HepG2 (cell line): ENCODE measurements at regions not wholly inside any gene's neighbourhood (a gene's known extent, or its start where the extent isn't known, plus 50 kb on each side); places are given as distances from the start of the nearest gene placed in this dataset.

Experiments used
- ATAC-seq: fragments of 200-7000 bp; cut with Tn5 transposase; 3 replicates; pipeline ENCODE4 v1.9.1; 2020; ENCODE audit warnings: mild to moderate bottlenecking, moderate library complexity
- BruUV-seq: library from RNA; stranded (reverse); fragments of 400-500 nt; replicated peaks from 2 replicates; lab custom pipeline; 2021; lab: Mats Ljungman, UMichigan
- CTCF ChIA-PET: fragments of 300-600 bp; formaldehyde crosslinking; extraction: SDS; loops from one replicate; lab custom pipeline; 2021; ENCODE audit warnings: low total read pairs, inconsistent platforms, low intra/inter-chr PET ratio; lab: Yijun Ruan, JAX
- POLR2A ChIA-PET: fragments of 350-600 bp; sonication (Branson Sonifier 250); formaldehyde crosslinking; loops from one replicate; lab custom pipeline; 2020; ENCODE audit warnings: antibody characterized with exemption, inconsistent platforms; lab: Yijun Ruan, JAX
- DNase-seq: peaks from one replicate; pipeline ENCODE4 v3.0.0-alpha.2; 2015; ENCODE audit warnings: low spot score
- FAIRE-seq: peaks from 3 replicates; lab custom pipeline; 2011; peaks lifted over from hg19 to GRCh38; lab: Jason Lieb, UNC
- H2AFZ ChIP-seq: one replicate; pipeline ENCODE4 v1.6.1; 2011; ENCODE audit warnings: low read length, inconsistent platforms
- H3K27ac ChIP-seq: fragments of 300-600 bp; 3 replicates; pipeline ENCODE4 v1.8.0; 2011; ENCODE audit warnings: mixed run types, mild to moderate bottlenecking, mixed read lengths, low read length, inconsistent platforms; ENCODE audit not compliant: insufficient read depth; ENCODE audit errors: extremely low read length
- H3K27me3 ChIP-seq, 2 experiments: fragments of 200-600 bp in 1 of 2; 2 replicates in 1 of 2; 3 replicates in 1 of 2; pipeline versions ENCODE4 v1.6.0 to v1.8.0; 2011; ENCODE audit warnings: low read length in 2 of 2, mild to moderate bottlenecking in 2 of 2, moderate library complexity in 2 of 2, inconsistent platforms in 1 of 2; ENCODE audit not compliant: insufficient read depth in 2 of 2, control insufficient read depth in 1 of 2
- H3K36me3 ChIP-seq, 2 experiments: fragments of 200-600 bp in 1 of 2; replicated peaks in 1 of 2; 2 replicates in 1 of 2; 3 replicates in 1 of 2; pipeline versions ENCODE4 v1.5.1 to v1.8.0; 2011; ENCODE audit warnings: low read length in 2 of 2, inconsistent platforms in 1 of 2; ENCODE audit not compliant: insufficient read depth in 2 of 2, control insufficient read depth in 1 of 2
- H3K4me1 ChIP-seq: 2 replicates; pipeline ENCODE4 v1.5.1; 2012; ENCODE audit warnings: low read length, inconsistent platforms; ENCODE audit not compliant: insufficient read depth
- H3K4me2 ChIP-seq: 2 replicates; pipeline ENCODE4 v1.6.0; 2011; ENCODE audit warnings: low read depth, low read length, inconsistent platforms
- H3K4me3 ChIP-seq, 3 experiments: fragments of 200-600 bp in 1 of 3; sonication (generic), shearing (Covaris generic) in 1 of 3; replicated peaks in 1 of 3; 2 replicates each; pipeline ENCODE4 v1.5.1; 2011 to 2016; ENCODE audit warnings: low read length in 3 of 3, inconsistent platforms in 2 of 3, low read depth in 2 of 3, mild to moderate bottlenecking in 2 of 3, control low read depth in 1 of 3, mixed read lengths in 1 of 3; ENCODE audit not compliant: insufficient read depth in 1 of 3
- H3K79me2 ChIP-seq: one replicate; pipeline ENCODE4 v1.6.1; 2011; ENCODE audit warnings: low read length, inconsistent platforms; ENCODE audit not compliant: insufficient read depth
- H3K9ac ChIP-seq: 2 replicates; pipeline ENCODE4 v1.6.0; 2011; ENCODE audit warnings: mild to moderate bottlenecking, low read depth, low read length, inconsistent platforms; ENCODE audit not compliant: insufficient read depth
- H3K9me3 ChIP-seq: 2 replicates; pipeline ENCODE4 v1.5.1; 2012; ENCODE audit warnings: mild to moderate bottlenecking, low read length
- H4K20me1 ChIP-seq: 2 replicates; pipeline ENCODE4 v1.6.0; 2011; ENCODE audit warnings: inconsistent platforms, mild to moderate bottlenecking, low read length, moderate library complexity; ENCODE audit not compliant: insufficient read depth
- FOXO4 ChIP-seq: sonication (generic); formaldehyde crosslinking; conservative IDR thresholded peaks from 2 replicates; pipeline ENCODE4 v1.8.1; 2023; ENCODE audit warnings: missing genetic modification reagents
- HOXA5 ChIP-seq: sonication (generic); formaldehyde crosslinking; IDR thresholded peaks from 2 replicates; pipeline ENCODE4 v1.4.0; 2020; ENCODE audit warnings: missing genetic modification reagents
- KDM6A ChIP-seq: IDR thresholded peaks from 2 replicates; pipeline ENCODE4 v1.6.1; 2016; ENCODE audit warnings: low read depth
- KLF13 ChIP-seq: sonication (generic); formaldehyde crosslinking; IDR thresholded peaks from 2 replicates; pipeline ENCODE4 v1.4.0; 2020; ENCODE audit warnings: mild to moderate bottlenecking, missing genetic modification reagents
- MAFK ChIP-seq, 2 experiments: IDR thresholded peaks in 1 of 2; conservative IDR thresholded peaks in 1 of 2; 2 replicates each; pipeline ENCODE4 v1.6.1; 2011; ENCODE audit warnings: improper control_type of control experiment in 2 of 2, low read length in 2 of 2
- MED8 ChIP-seq: sonication (generic); formaldehyde crosslinking; IDR thresholded peaks from 2 replicates; pipeline ENCODE4 v1.8.1; 2023; ENCODE audit warnings: mild to moderate bottlenecking, missing genetic modification reagents; ENCODE audit not compliant: insufficient replicate concordance
- PHF8 ChIP-seq: sonication (generic); formaldehyde crosslinking; IDR thresholded peaks from 2 replicates; pipeline ENCODE4 v1.5.0; 2020; ENCODE audit warnings: missing genetic modification reagents
- SALL1 ChIP-seq: sonication (generic); formaldehyde crosslinking; IDR thresholded peaks from 2 replicates; pipeline ENCODE4 v1.8.0; 2022; ENCODE audit warnings: mild to moderate bottlenecking, missing genetic modification reagents
- SRF ChIP-seq: IDR thresholded peaks from 2 replicates; pipeline ENCODE4 v1.6.1; 2011; ENCODE audit warnings: mild to moderate bottlenecking, low read depth, low read length, moderate library complexity
- STAG1 ChIP-seq: sonication (generic); formaldehyde crosslinking; IDR thresholded peaks from 2 replicates; pipeline ENCODE4 v1.4.0; 2020; ENCODE audit warnings: missing genetic modification reagents
- ZC3H13 ChIP-seq: sonication (generic); formaldehyde crosslinking; IDR thresholded peaks from 2 replicates; pipeline ENCODE4 v1.8.1; 2023; ENCODE audit warnings: mild to moderate bottlenecking, missing genetic modification reagents, moderate library complexity
- ZNF337 ChIP-seq: sonication (generic); formaldehyde crosslinking; IDR thresholded peaks from 2 replicates; pipeline ENCODE4 v1.5.1; 2020; ENCODE audit warnings: missing genetic modification reagents, low read depth, mild to moderate bottlenecking, borderline replicate concordance
- ZNF619 ChIP-seq: sonication (generic); formaldehyde crosslinking; IDR thresholded peaks from 2 replicates; pipeline ENCODE4 v1.4.0; 2020; ENCODE audit warnings: mild to moderate bottlenecking, missing genetic modification reagents
- ZSCAN21 ChIP-seq: sonication (generic); formaldehyde crosslinking; IDR thresholded peaks from 2 replicates; pipeline ENCODE4 v1.8.0; 2022; ENCODE audit warnings: mild to moderate bottlenecking, missing genetic modification reagents, moderate library complexity, borderline replicate concordance
- WGBS: methylation state at CpG from one replicate; pipeline ENCODE4 v1.1.6; 2017; ENCODE audit warnings: low lambda C conversion rate; 5-methylcytosine and 5-hydroxymethylcytosine counted together
- in situ Hi-C: cut with HindIII; loops from 2 replicates; pipeline ENCODE4 v1.10.0; 2017; ENCODE audit warnings: low pct_unique_long_range_greater_than_20kb; ENCODE audit not compliant: extremely low pct_ligation_motif_present
- intact Hi-C: fragments of 100-400 bp; cut with micrococcal nuclease; formaldehyde crosslinking; loops from one replicate; pipeline ENCODE4 v1.10.0; 2022; ENCODE audit not compliant: unreplicated experiment

DNA sequence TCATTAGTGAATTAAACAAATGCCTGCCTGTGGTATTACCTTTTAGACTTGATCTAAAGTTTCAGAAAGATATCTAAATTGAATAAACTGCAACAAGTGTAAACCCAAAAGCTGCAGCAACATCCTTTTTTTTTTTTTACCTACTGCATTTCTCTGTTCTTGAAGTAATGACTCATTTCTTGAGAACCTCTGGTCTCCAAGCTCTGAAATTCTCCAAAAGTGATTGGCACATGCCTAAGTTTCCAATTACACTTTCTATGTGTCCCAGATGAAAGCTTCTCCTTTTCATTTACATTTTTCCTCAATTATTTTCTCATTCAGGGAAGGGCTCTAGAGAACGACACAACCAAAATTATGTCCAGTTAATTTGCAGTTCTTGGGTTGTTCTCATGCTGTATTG is 435.2 kb upstream of the DCN start:
- Histone ChIP-seq H3K9me3 (no peaks in the 10 kb centered on the region), H3K4me2 (no peak overlapping the region), H3K27ac (no peak overlapping the region), H4K20me1 (no peaks in the 10 kb centered on the region), H3K4me1 (no peaks in the 10 kb centered on the region), H3K4me3 (no peak overlapping the region), H3K79me2 (no peaks in the 10 kb centered on the region), H3K9ac (no peak overlapping the region), H3K27me3 (no peaks in the 10 kb centered on the region), H3K36me3 (no peaks in the 10 kb centered on the region), H2AFZ (no peak overlapping the region)
- WGBS = 0% methylated on average over 1 of the region's 1 CpG
- DNase-seq (no peak), ATAC-seq (no peak), FAIRE-seq (no peak)
- in situ Hi-C loops = no loop called here
- no peak for TF ChIP-seq ZSCAN21
- no peak for TF ChIP-seq HOXA5 (CRISPR knock-in tag)
- TF ChIP-seq ZC3H13 (CRISPR knock-in tag) = no peak
- TF ChIP-seq MAFK (conservative IDR thresholded peaks at IDR 0.05 in 1 of 2, IDR thresholded peaks at IDR 0.05 in 1 of 2; ENCODE audit: low read length in 2 of 2) = no peak
- BruUV-seq = no TSS peak
- ChIA-PET CTCF (no interaction called here), POLR2A (no interaction called here)
- intact Hi-C loops = no loop called here

DNA sequence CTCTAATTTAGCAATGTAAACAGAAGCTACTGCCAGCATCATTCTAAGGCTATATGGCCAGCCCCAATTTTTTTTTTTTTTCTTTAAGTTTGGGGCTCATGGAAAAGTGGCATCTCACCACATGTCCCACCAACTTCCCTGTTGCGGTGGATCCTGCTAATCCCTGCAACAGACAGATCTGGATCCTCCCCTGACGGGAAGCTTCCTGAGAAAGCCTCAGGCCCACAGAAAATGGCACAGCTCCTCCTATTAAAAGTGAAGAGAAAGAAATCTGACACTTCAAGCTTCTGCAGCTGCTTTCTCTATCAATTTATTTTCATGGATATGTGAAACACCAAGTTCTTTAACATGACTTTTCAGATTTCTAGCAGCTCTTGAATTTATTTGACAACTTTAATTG is 433.8 kb upstream of the DCN start:
- Histone ChIP-seq H3K4me1 (no peaks in the 10 kb centered on the region), H3K79me2 (no peaks in the 10 kb centered on the region), H3K27me3 (no peaks in the 10 kb centered on the region), H3K4me2 (no peak overlapping the region), H4K20me1 (no peaks in the 10 kb centered on the region), H3K4me3 (no peak overlapping the region), H3K9me3 (no peaks in the 10 kb centered on the region), H3K27ac (no peak overlapping the region), H2AFZ (no peak overlapping the region), H3K36me3 (no peaks in the 10 kb centered on the region), H3K9ac (no peak overlapping the region)
- DNase-seq = no peak
- no TSS peak for BruUV-seq
- in situ Hi-C loops = no loop called here
- 8% methylated on average over 2 of the region's 2 CpGs for WGBS
- ATAC-seq = no peak
- FAIRE-seq = no peak
- POLR2A ChIA-PET = no interaction called here
- CTCF ChIA-PET = no interaction called here
- intact Hi-C loops = no loop called here
- TF ChIP-seq KLF13 (no peak), PHF8 (CRISPR knock-in tag) (no peak), FOXO4 (no peak), ZNF619 (CRISPR knock-in tag) (no peak), MED8 (CRISPR knock-in tag) (no peak), SRF (no peak), KDM6A (CRISPR knock-in tag) (no peak), SALL1 (CRISPR knock-in tag) (no peak), STAG1 (CRISPR knock-in tag) (no peak), ZNF337 (CRISPR knock-in tag) (no peak)
